Osteocyte (in vitro differentiated cells): ENCODE measurements at regions not wholly inside any gene's neighbourhood (a gene's known extent, or its start where the extent isn't known, plus 50 kb on each side); places are given as distances from the start of the nearest gene placed in this dataset.

ENCODE experiments used
- DNase-seq: peaks from one replicate; pipeline ENCODE4 v3.0.0; 2021; ENCODE audit warnings: mixed read lengths; ENCODE audit not compliant: unreplicated experiment; ENCODE audit errors: extremely low spot score
- H3K27ac Mint-ChIP-seq: one replicate; pipeline ENCODE4 v1.8.0; 2021; ENCODE audit warnings: mild to moderate bottlenecking, mixed read lengths; ENCODE audit not compliant: unreplicated experiment
- H3K27me3 Mint-ChIP-seq: one replicate; pipeline ENCODE4 v1.8.0; 2021; ENCODE audit warnings: mixed read lengths; ENCODE audit not compliant: unreplicated experiment
- H3K36me3 Mint-ChIP-seq: one replicate; pipeline ENCODE4 v1.8.0; 2021; ENCODE audit warnings: mixed read lengths; ENCODE audit not compliant: unreplicated experiment
- H3K4me1 Mint-ChIP-seq: one replicate; pipeline ENCODE4 v1.8.0; 2021; ENCODE audit warnings: mixed read lengths; ENCODE audit not compliant: unreplicated experiment
- H3K4me3 Mint-ChIP-seq: one replicate; pipeline ENCODE4 v1.8.0; 2021; ENCODE audit warnings: mild to moderate bottlenecking, moderate library complexity, mixed read lengths; ENCODE audit not compliant: unreplicated experiment
- H3K9me3 Mint-ChIP-seq: one replicate; pipeline ENCODE4 v1.8.0; 2021; ENCODE audit warnings: mixed read lengths; ENCODE audit not compliant: unreplicated experiment
- TF ChIP-seq, protein P1 (sequence below): fragments of 200-600 bp; sonication (generic); IDR thresholded peaks from 2 replicates; pipeline ENCODE4 v1.5.0; 2021; ENCODE audit warnings: antibody characterized with exemption, mild to moderate bottlenecking, moderate library complexity

DNA sequence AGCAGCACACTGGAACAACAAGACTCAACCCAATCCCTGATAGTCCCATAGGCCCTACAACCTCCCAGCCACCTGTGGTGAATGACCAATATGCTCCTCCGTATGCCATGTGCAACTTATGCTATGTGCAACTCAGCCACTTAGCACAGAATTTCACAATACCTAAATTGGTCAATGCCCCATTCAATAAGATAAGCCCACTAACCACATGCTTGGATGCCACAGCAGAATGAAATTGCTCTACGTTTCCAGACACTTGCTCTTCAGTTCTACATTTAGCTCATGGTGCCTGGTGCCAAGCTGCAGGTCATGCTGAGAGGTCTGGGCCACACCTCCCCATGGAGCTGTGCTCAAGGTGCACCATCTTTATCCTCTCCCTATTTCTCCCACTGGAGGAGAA, 159.8 kb downstream of the EN1 start:
- TF ChIP-seq, protein P1, sequence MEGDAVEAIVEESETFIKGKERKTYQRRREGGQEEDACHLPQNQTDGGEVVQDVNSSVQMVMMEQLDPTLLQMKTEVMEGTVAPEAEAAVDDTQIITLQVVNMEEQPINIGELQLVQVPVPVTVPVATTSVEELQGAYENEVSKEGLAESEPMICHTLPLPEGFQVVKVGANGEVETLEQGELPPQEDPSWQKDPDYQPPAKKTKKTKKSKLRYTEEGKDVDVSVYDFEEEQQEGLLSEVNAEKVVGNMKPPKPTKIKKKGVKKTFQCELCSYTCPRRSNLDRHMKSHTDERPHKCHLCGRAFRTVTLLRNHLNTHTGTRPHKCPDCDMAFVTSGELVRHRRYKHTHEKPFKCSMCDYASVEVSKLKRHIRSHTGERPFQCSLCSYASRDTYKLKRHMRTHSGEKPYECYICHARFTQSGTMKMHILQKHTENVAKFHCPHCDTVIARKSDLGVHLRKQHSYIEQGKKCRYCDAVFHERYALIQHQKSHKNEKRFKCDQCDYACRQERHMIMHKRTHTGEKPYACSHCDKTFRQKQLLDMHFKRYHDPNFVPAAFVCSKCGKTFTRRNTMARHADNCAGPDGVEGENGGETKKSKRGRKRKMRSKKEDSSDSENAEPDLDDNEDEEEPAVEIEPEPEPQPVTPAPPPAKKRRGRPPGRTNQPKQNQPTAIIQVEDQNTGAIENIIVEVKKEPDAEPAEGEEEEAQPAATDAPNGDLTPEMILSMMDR = no peak
- no peak for DNase-seq
- peaks cover 15% of the 10 kb centered on the region for H3K9me3 Mint-ChIP-seq
- no peak overlapping the region for H3K4me3 Mint-ChIP-seq
- no peak overlapping the region for H3K27ac Mint-ChIP-seq
- H3K36me3 Mint-ChIP-seq = no peaks in the 10 kb centered on the region
- H3K27me3 Mint-ChIP-seq = peaks cover 3% of the 10 kb centered on the region
- no peaks in the 10 kb centered on the region for H3K4me1 Mint-ChIP-seq

DNA sequence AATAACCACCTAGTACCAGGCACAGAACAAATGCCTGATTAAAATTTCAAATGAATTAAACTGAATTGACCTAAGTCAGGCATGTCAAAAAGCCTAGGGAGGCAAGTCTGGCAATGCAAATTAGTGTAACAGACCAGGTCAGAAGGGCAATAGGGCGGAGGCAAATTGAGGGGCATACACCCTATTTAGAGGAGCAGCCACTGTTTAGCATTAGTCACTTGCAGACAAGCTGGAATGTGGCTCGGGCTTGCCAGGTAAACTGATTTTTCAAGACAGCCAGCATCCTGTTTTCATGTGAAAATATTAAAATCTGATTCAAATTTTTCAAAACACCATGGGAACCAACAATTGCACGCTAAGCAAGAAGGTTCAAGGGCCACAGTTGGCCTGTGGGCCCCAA, 160.3 kb downstream of the EN1 start:
- no peaks in the 10 kb centered on the region for H3K4me1 Mint-ChIP-seq
- TF ChIP-seq, protein P1 = no peak
- no peak overlapping the region for H3K27ac Mint-ChIP-seq
- no peaks in the 10 kb centered on the region for H3K36me3 Mint-ChIP-seq
- peaks cover 3% of the 10 kb centered on the region for H3K27me3 Mint-ChIP-seq
- no peak overlapping the region for H3K4me3 Mint-ChIP-seq
- no peak for DNase-seq
- peaks cover 12% of the 10 kb centered on the region for H3K9me3 Mint-ChIP-seq

DNA sequence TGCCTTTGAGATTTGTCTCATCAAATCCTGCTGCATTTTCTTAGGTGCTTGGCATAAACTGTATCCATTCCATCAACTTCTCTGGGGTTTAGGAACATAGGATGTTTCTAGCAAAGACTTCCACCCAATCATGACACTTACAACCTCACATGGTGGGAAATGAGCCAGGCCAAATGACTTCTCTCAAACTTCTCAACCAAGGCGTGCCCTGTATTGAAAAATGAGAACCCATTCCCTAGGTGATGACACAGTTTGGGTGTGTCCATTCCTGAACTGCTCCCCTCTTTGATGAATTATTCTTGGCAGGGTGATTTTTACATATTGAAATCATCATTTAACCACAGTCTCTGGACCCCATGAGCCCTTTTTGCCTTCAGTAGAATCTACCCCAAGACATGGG, 161.1 kb downstream of the EN1 start:
- Mint-ChIP-seq H3K9me3 (peaks cover 7% of the 10 kb centered on the region), H3K36me3 (no peaks in the 10 kb centered on the region), H3K4me3 (no peak overlapping the region), H3K27me3 (peaks cover 3% of the 10 kb centered on the region), H3K27ac (no peak overlapping the region), H3K4me1 (no peaks in the 10 kb centered on the region)
- TF ChIP-seq, protein P1 = no peak
- DNase-seq = no peak

DNA sequence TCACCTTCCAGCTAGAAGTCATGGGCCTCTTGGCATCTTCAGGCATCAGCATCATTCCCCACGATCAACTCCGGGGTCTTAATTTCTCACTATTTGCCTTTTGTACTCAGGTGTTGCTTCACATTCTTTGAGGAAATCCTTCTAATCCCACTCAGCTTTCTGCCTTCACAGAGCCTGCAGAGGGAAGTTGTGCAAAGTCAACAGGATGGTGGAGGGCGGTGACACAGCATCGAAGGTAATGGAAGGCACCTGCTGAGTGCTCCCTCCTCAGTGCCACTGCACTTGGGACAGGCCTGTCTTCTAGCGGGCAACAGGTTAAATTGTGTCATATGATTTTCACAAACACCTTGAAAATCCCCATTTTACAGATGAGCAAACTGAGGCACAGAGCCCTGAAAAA, 164.0 kb downstream of the EN1 start:
- no peak for DNase-seq
- H3K27me3 Mint-ChIP-seq = peaks cover 12% of the 10 kb centered on the region
- peaks cover 1% of the 10 kb centered on the region for H3K9me3 Mint-ChIP-seq
- no peak overlapping the region for H3K27ac Mint-ChIP-seq
- H3K36me3 Mint-ChIP-seq = no peaks in the 10 kb centered on the region
- peaks cover 5% of the 10 kb centered on the region for H3K4me1 Mint-ChIP-seq
- no peak overlapping the region for H3K4me3 Mint-ChIP-seq
- TF ChIP-seq, protein P1 = no peak

DNA sequence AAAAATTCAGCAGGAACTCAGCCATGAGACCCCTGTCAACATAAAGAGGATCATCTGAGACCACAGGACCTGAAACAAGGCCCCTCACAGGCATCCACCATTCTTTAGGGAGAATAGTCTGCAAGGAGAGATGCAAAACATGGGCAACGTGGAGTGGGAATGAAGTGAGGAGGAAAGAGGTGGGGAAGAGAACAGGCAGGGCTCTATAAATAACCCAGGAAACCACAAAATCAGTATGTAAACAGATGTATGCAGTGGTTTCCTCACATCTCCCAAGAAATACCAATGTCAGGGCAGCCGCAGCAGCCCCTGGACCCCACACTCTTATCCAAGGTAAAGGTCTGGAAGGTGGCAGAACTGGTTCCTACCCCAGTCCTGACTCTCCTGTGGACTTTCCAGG, 168.5 kb downstream of the EN1 start:
- Mint-ChIP-seq H3K4me3 (no peak overlapping the region), H3K9me3 (no peaks in the 10 kb centered on the region), H3K36me3 (no peaks in the 10 kb centered on the region), H3K4me1 (peaks cover 7% of the 10 kb centered on the region), H3K27me3 (peaks cover 12% of the 10 kb centered on the region), H3K27ac (no peak overlapping the region)
- DNase-seq = no peak
- TF ChIP-seq, protein P1 = no peak
